NK-92 (cell line): ENCODE measurements at regions not wholly inside any gene's neighbourhood (a gene's known extent, or its start where the extent isn't known, plus 50 kb on each side); places are given as distances from the start of the nearest gene placed in this dataset.

Source experiments
- DNase-seq: peaks from one replicate; lab custom pipeline; 2025; ENCODE audit not compliant: unreplicated experiment; lab: John Stamatoyannopoulos, UW

DNA sequence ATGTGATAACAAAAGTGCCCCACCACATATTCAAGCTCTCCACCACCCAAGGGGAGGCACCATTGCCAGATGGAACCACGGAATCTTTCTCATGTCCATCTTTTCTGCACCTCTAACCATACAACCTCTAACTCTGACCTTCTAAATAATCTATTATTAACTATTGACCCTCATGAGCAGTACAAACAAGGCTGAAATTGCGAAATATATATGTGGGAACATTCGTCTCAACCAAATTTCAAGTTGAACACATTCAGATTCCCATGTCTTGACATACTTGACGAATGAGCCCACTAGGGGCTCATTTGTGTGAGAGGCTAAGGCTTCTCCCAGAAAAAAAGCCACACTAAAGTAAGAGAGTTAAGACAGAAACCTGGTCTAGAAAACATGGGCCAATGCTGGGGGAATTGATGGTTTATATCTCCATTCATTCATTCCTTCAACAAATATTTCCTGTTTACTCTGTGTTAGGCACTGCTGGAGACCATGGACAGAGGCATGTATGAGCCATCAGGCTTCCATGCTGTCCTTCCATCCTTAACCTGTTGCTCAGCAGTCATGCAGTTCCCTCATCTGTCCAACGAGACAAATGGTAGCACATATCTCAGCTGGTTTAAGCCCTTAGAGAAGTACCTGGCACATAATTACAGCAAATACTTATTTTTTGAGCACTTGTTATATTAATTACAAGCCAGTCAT is 130.4 kb downstream of the ESM1 start:
- no peak for DNase-seq

DNA sequence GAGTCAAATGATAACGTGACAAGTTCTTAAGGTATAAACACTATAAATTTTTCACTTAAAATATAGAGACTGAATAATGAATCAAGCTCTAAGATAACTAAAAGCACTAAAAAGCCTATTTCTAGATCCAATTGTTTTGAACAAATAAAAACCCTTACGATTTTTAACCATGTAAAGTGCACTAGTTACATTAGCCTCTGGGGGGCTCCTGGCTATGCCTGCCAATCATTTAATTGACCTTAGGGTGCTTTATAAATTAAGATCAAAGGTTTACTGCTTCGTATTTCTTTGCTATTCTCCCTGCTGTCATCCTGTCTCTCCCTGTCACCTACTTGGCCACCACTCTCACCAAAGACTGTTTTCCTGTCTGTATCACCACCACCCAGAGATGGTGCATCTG is 133.4 kb downstream of the ESM1 start:
- no peak for DNase-seq

DNA sequence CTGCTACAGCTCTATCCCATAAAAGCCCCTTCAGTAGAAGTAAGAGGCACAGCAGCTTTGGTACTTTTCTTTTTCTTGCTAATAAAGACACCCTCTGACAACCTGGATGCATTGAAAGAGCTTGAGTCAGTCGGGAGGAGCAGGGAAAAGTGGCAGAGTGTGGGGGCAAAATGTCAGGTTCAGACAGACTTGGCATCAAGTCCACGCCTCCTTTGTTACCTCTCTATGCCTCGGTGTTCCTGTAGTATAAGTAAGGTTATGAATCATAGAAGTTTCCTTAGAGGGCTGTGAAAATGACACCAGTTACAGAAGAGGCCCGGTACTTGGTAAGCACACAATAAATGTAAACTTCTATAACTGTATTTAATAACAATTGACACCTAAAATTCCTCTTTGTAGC is 133.9 kb downstream of the ESM1 start:
- no peak for DNase-seq

DNA sequence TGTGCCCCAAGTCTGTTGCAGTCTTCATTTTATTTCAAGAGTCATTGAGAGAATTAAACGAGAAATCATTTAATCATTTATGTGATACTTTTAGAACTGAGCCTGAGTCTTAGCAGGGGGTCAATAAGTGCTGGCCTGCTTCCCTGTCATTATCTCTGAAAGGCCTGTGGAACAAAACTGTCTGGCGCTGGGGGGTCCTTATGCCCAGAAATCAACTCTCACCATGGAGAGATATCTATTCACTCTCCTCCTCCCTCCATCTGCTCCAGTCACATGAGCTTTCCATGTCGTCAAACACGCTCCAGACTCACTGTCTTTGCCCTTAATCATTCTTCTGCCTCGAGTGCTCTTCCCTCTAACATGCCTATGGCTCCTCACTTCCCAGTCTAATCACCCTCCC is 136.8 kb downstream of the ESM1 start:
- DNase-seq: no peak

DNA sequence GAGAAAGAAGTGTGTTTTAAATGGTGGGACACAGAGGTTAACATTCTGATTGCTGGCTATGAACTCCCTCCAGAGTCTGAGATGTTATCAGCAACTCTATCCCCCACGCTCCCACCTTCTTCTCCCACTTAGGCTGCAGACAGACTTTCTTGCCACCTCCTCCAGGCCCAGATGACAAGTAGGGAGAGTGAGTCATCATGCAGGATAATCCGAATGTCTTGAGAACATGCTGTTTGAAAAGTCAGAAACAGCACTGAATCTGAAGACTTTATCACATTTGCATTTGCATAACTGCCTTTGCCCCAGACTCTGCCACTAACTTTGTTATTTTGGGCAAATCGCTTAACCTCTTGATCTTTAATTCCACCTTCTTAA is 139.8 kb downstream of the ESM1 start:
- no peak for DNase-seq

DNA sequence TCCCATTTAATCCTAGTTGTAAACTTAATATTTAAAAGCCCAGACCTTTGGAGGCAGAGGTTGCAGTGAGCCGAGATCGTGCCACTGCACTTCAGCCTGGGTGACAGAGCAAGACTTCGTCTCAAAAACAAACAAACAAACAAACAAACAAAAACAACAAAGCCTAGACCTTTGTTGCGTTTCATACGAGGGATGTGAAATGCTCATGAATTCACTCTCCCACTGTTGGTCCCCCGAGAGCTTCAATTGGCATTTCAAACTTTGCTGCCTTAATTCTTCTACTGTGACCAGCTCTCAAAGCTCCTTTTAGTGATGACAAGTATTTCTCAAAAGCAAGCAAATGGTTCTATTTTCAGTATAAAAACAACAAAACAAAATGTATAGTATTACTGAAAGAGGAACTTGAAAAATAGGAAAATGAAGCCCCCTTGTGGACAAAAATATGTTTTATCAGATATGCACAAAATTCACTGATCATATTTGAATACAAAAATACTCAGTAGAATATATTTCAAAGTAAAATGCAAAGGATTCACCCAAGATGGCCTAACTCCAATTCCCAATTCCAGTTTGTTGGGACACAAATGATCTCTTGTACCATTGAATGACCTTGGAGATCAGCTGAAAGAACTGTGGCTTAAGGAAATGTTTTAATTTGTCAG is 140.4 kb downstream of the ESM1 start:
- DNase-seq: no peak

DNA sequence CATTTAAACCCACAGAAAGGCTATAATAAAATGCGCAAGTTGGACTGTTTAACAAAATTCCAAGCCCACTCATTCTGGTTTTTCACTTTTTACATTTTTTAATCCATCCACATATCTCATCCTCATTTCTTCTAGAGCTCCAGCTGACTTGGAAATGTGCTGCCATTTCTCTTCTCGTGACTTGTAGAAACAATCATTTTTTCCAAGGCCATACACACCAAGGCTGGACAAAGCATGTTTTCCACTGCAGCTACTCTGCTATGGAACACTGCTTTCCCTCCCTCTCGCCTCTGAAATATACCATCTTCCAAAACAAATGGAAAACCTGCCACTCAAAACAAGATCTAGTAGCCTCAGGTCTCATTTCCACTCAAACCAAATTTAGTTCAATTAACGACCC is 141.1 kb downstream of the ESM1 start:
- no peak for DNase-seq

DNA sequence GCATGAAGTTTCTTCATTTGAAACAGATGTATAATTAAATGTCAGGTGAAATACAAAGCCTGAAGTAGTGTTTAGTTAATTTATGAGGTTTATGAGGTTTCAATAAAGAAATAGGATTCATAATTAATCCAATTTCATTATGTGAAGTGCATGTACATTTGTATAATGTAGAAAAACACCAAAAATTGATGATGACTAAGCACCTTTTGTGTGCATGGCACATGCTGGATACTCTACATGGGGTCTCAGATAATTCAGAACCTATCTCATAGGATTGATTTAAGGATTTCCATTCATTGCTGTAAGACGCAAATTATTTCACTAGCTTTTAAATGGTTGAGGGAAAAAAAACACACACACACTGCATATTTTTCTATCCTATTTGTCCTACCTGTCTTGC is 143.9 kb downstream of the ESM1 start:
- no peak for DNase-seq

DNA sequence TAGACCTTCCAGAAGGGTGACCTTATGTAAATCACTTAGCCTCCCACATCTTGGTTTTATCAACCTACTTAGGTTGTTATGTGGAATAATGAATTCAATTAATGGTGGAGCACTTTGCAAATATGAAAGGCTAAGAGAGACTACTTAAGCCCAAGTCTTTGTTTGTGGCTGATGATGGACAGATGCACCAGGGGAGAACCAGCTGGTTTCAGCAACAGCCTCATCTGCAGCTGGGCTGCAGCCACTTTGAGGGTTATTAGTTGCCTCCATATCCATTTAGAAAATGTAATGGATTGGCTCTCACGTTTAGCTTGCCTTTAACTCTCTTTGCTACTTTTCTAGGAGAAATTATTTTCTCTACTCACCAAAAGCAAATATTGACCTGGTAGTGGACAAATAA is 146.6 kb downstream of the ESM1 start:
- no peak for DNase-seq

DNA sequence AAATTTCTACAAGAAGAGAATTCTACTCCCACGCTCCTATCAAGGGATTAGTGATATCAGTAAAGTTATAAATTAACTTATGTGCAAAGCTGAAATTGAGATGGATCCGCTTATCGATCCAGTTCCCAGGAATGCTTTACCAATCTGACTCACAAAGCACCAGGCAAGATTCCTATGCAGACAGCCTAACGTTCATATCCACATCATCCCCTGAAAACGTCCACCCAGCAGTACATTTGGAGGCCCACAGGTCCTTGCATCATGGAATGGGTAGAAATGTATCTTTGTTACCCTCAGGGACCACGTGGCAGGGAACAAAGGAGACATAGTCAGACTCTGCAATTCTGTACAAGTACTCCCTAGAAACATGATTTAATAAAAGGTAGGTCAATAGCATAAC is 147.4 kb downstream of the ESM1 start:
- no peak for DNase-seq

DNA sequence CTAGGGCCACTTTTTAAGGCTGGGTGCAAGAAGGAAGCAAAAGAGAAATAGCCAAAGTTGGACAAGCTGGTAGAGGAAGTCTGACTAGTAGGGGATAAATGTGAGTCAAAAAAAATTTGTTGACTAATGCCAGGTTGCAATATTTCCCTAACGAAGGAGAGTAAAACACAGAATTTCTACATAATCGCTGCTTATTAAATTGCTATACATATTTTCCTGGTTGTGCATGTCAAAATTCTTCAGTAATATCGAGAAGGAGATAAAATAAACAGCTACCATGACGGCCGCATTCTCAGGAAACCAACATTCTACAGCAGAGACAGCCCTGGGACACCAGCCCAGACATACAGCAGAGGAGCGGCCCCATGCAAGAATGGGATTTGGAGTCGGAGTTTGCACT is 148.3 kb downstream of the ESM1 start:
- no peak for DNase-seq

DNA sequence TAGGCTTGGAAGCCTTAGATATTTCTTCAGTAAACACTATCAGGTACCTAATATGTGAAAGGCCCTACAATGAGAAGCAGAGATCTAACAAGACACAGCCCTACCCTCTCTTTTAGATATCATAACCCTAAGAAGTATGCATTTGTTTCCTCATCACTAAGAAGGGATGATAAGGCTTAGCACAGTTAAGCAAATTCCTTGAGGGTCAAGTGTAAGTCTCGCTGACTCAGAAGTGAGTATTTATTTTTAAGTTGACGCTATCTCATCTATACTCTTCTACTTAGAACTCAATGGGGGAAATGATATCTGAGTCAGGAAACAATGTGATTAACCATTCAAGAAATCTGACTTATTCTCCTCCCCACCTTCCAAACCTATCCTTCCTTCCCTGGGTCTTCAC is 149.7 kb downstream of the ESM1 start:
- no peak for DNase-seq

DNA sequence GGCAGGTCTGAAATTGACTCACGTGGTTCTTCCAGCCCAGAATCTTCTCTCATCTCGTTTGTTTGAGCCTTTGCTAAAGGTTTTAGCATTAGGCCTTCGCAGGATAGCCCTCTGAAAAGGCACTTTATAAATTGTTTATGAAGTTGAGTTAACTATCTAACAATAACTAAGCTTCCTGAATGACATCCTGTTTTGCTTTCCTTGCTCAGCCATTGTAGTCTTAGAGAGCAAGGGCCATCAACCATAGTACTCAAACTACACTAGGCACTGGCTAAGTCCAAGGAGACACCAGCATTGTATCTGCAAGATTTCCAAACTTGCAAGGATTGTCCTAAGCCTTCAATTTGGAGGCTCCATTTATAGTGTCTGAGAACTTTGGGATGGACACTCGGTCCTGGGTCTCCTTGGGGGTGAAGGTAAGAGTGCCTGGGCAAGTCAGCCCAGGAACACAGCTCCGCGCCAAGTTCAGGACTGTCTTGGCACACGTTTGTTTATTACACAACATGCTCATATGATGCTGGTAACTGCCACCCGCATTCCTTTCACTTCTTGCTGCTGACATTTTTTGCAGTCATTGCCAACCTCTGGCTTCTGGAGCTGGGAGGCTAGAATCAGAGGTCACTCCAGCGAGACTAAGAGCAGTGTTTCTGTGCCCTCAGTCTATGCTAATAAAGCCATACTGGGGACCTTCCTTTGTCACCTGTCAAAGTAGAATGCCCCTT is 151.1 kb downstream of the ESM1 start:
- no peak for DNase-seq

DNA sequence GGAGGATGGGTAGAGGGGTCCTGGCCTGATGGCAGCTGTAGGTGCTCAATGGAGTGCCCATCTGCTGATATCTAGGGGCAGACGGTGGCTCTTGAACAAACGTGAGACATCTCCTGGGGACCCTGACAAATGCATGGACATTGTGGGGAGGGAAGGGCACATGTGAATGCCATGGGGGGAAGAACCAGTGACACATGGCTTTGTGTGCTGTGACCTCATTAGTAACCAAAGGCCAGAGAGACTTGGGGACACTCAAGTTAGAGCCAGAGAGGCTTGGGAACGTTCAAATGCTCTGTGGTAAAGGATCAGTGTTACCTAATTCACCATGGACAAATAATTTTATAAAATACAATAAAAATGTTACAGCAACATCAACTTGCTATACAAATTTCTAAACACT is 151.8 kb downstream of the ESM1 start:
- no peak for DNase-seq

DNA sequence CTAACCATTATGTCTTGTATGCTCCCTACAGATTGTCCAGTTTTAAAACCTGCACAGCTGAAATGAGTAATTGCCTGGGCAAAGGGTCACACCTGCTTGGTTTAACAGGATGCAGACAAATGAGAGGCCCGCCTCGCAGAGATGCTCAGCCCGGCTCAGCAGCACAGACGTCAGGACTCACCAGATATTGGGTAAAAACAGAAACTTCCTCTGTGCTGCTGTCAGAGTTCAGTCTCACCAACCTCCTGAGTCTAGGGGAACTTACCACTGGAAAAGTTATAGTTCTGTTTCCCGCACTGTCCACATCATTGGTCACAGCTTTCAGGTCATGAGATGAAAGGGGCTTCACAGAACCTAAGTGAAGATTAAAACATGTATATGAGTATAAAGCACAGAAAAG is 152.5 kb downstream of the ESM1 start:
- DNase-seq: no peak

DNA sequence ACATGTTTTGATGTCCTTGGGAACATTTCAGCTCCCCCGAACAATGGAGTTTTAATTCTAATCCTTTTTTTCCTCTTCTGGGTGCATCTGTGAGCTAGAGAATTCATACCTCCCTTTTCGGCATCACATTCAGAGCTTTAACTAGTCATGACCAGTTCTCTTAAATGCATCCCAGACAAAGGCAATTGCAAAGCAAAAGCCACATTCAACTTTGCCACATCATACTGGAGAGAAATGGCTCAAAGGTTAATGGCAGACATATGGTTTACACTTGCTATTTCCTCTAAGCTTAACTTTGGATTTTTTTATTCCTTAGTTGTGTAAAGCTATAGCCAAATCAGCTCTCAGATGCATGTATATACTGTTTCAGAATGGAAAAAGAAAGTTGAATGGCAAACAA is 153.3 kb downstream of the ESM1 start:
- DNase-seq: no peak

DNA sequence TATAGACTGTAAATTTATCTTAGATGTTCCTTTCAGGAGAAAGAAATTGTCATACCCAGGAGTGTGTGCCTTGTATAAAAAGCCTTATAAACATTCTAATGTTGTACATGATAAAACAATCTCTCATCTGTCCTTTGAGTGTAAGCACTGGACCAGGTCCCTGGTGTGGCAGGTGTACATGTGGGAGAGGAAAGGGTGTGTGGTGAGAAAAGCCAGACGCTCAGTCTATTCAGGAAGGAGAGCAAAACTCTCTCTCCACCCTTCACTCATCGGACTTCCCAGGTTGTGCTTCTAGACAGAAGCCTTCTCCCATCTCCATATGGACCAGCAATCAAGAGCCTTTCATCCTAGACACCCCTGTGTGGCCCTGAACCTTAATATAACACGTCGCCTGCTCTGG is 154.2 kb downstream of the ESM1 start:
- no peak for DNase-seq

DNA sequence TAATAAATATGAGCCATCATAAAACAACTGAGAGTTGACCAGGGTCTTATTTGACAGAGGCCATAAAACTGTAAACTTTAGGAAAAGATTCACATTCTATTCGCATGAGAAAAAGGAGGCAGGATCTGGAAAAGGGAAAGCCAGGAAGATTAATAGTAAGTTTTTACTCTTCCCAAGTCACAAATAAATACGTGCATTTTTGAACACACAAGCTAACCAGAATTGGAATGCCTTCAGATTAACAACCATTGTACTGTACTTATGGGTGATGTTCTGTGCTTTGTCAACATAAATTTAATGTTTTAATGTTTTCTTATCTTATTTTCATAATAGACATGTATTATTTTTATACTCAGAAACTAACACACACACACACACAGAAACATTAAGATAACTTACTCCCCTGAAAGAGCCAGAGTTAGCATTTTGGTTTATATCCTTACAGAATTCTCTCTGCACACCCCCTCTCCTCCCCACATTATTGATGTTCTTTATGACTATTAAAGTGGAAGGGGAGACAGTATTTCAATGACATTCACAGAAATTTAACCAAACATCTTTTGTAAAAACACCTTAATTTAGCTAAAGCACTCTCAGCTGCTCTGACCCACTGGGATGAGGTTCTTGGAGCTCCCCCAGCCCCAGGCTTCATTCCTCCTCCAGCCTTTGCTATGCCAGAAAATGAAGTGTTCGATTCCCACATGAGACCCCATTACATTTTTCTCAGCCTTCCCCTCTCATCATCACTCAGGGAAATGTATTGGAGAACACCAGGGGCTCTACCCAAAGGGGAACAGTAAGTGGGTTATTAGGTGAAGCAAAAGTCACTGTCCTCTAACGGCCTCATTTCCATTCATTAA is 155.5 kb downstream of the ESM1 start:
- no peak for DNase-seq

DNA sequence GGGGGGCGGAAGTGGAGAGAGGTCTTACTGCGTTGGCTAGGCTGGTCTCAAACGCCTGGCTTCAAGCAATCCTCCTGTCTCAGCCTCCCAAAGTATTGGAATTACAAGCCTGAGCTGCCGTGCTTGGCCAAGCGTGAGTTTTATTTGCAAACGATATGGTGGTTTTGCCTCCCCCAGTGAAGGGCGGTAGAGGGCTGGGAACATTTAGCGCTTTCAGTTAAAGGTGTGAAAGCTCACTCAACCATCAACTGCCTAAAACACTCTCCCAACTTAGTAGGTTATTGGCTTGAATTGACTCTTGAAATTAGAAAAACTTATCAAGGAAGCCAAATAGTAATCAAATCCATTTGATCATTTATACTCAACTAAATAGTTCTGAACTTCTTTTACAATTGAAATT is 156.3 kb downstream of the ESM1 start:
- no peak for DNase-seq

DNA sequence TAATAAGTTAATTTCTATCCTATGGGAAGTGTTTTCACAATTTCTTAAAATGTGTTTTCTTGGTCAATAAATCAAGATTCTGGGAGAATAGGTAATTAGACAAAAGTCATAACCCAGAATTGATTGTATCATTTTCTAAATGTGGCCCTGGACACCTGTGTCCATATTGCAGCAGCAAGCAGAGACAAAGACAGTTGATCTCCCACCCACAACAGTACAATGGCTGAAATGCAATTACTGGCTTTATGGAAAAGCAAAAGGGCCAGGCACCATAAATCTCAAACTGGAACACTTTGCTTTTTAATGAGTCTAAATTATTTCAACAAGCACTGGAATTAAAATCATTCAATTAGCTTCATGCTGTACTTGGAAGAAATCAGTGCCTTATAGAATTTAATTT is 157.2 kb downstream of the ESM1 start:
- no peak for DNase-seq

DNA sequence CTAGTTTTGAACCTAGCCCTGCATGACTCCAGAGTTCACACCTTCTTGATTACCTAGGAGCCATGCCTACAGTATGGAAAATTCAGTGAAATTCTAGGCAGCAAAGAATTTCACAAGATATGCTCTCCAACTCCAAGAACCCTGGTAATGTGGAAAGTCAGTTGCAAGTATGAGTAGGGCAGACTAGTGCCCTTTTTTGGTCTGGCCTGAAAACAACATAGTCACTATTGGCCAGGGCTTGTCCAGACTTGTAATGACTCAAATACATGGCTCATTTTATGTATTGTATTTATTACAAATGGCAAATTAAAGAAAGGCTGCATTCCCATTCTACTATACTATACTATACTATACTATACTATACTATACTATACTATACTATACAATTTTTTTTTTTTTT is 160.4 kb downstream of the ESM1 start:
- no peak for DNase-seq

DNA sequence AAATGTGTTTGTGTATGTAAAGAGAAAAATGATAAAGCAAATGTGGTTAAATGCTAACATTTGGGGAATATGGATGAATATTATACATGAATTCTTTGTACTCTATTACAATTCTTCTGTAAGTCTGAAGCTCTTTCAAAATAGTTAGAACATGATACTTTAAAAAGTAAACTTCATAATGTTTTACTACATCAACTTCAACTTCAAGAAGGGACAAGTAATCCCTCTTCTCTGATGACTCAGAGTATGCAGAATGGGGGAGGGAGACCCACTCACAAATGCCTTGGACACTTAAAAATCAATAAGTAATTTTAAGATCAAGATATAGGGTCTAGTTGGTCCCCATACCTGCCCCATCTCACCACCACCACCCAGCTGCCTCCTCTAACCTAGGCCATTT is 162.4 kb downstream of the ESM1 start:
- no peak for DNase-seq
